Activated T-helper 17 cell treated with anti-CD3 and anti-CD28 coated beads, Interleukin-2, amount 50 U/mL, for 72 hours (primary cell): ENCODE measurements at regions not wholly inside any gene's neighbourhood (a gene's known extent, or its start where the extent isn't known, plus 50 kb on each side); places are given as distances from the start of the nearest gene placed in this dataset.

ENCODE experiments used
- ATAC-seq: fragments of 150-1000 bp; cut with Tn5 transposase; replicated peaks from 2 replicates; pipeline ENCODE4 v1.10.0; 2021; ENCODE audit warnings: mild to moderate bottlenecking, moderate library complexity
- H3K27ac Mint-ChIP-seq: one replicate; pipeline ENCODE4 v1.8.0; 2022; ENCODE audit warnings: mixed read lengths
- H3K27me3 Mint-ChIP-seq: one replicate; pipeline ENCODE4 v1.8.0; 2022; ENCODE audit warnings: mixed read lengths
- H3K36me3 Mint-ChIP-seq: one replicate; pipeline ENCODE4 v1.8.0; 2022; ENCODE audit warnings: low read depth, mild to moderate bottlenecking, mixed read lengths
- H3K4me1 Mint-ChIP-seq: one replicate; pipeline ENCODE4 v1.8.0; 2022; ENCODE audit warnings: mixed read lengths
- H3K4me3 Mint-ChIP-seq: one replicate; pipeline ENCODE4 v1.8.0; 2022; ENCODE audit warnings: mild to moderate bottlenecking, mixed read lengths
- H3K9me3 Mint-ChIP-seq: one replicate; pipeline ENCODE4 v1.8.0; 2022; ENCODE audit warnings: mixed read lengths

- H3K27me3 Mint-ChIP-seq: peaks cover 3% of the 10 kb centered on the region
- no peaks in the 10 kb centered on the region for H3K4me1 Mint-ChIP-seq
- ATAC-seq: no peak
- no peak overlapping the region for H3K4me3 Mint-ChIP-seq
- H3K36me3 Mint-ChIP-seq: no peaks in the 10 kb centered on the region
- no peak overlapping the region for H3K27ac Mint-ChIP-seq
- H3K9me3 Mint-ChIP-seq: peaks cover 12% of the 10 kb centered on the region
Observed at GRCh38 chr16:52799149-52799548, 252.2 kb upstream of the TOX3 start.

DNA sequence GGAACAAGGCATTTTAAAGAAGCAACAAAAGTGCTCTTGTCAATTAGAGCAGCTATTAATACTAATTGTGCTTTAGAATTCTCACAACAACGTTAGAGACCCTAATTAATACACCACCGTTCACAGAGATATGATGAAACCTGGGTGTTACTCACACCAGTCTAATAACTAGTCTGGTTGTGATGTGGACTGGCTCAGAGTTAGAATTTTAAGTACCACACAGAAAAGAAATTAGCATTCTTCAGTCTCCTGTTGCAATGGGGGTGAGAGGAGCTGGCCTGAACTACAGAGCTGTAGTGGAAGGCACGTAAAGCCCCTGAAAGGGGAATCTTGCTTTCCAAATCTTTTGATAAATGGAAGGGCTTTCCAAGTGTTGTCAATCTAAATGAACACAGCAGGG lies 240.8 kb upstream of the TOX3 start:
- H3K27ac Mint-ChIP-seq: no peak overlapping the region
- no peak overlapping the region for H3K4me3 Mint-ChIP-seq
- H3K27me3 Mint-ChIP-seq: peaks cover 5% of the 10 kb centered on the region
- ATAC-seq: no peak
- no peaks in the 10 kb centered on the region for H3K4me1 Mint-ChIP-seq
- H3K9me3 Mint-ChIP-seq: no peaks in the 10 kb centered on the region
- no peaks in the 10 kb centered on the region for H3K36me3 Mint-ChIP-seq

DNA sequence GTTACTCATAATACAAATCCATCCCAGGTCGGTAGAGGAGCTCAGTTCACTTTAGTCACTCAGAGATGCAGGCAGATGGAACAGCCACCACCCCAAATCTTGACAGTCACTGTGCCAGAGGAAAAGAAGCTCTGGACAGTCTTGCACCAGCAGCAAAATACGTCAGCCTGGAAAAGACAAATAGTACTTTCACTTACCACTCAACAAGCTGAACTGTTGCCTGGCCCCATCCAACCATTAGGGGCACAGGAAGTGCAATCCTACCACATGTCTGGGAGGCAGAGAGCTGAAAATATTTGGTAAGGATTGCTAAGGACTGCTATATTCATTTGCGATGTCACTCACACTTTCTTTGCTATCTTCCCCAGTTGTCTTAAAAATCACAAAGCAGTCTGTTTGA lies 239.1 kb upstream of the TOX3 start:
- Mint-ChIP-seq H3K4me3 (no peak overlapping the region), H3K9me3 (no peaks in the 10 kb centered on the region), H3K36me3 (no peaks in the 10 kb centered on the region), H3K27ac (no peak overlapping the region), H3K27me3 (peaks cover 11% of the 10 kb centered on the region), H3K4me1 (no peaks in the 10 kb centered on the region)
- ATAC-seq: no peak

DNA sequence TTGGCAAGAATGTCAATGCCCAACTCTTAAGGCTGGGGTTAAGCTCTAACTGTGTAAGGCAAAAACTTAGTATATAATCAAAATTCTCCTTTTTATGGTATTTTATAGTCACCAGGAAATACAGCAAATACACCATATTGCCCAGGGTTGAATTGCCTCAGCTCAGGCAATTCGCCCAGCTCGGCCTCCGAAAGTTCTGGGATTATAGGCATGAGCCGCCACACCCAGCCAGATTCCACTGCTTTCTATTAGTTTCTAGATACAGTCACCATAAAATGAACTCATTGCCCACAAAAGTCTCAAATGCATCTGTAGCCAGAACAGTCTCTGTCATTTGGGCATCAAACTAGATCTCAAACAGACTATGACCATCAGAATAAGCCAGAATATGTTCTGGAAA lies 238.7 kb upstream of the TOX3 start:
- Mint-ChIP-seq H3K9me3 (no peaks in the 10 kb centered on the region), H3K36me3 (no peaks in the 10 kb centered on the region), H3K27ac (no peak overlapping the region), H3K27me3 (peaks cover 11% of the 10 kb centered on the region), H3K4me3 (no peak overlapping the region), H3K4me1 (no peaks in the 10 kb centered on the region)
- no peak for ATAC-seq

DNA sequence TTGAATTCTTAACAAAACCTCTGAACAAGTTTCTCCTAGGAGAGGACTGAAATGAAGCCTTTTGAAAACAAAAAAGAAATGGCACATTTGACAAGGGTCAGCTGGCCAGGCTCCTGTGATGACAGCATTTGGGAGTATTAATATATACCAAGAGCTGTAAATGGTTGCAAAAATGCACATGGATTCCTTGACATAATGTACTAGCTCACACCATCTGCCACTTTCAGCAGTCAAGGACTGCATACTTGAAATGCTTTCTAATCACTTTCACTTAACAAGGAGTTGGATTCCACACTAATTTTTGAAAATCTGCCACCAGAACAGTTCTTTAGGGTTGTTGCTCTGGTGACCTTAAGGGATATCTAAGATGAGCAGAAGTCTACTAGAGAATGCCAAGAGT lies 236.7 kb upstream of the TOX3 start:
- Mint-ChIP-seq H3K9me3 (no peaks in the 10 kb centered on the region), H3K4me1 (no peaks in the 10 kb centered on the region), H3K36me3 (no peaks in the 10 kb centered on the region), H3K4me3 (no peak overlapping the region), H3K27ac (no peak overlapping the region), H3K27me3 (peaks cover 11% of the 10 kb centered on the region)
- ATAC-seq: no peak

DNA sequence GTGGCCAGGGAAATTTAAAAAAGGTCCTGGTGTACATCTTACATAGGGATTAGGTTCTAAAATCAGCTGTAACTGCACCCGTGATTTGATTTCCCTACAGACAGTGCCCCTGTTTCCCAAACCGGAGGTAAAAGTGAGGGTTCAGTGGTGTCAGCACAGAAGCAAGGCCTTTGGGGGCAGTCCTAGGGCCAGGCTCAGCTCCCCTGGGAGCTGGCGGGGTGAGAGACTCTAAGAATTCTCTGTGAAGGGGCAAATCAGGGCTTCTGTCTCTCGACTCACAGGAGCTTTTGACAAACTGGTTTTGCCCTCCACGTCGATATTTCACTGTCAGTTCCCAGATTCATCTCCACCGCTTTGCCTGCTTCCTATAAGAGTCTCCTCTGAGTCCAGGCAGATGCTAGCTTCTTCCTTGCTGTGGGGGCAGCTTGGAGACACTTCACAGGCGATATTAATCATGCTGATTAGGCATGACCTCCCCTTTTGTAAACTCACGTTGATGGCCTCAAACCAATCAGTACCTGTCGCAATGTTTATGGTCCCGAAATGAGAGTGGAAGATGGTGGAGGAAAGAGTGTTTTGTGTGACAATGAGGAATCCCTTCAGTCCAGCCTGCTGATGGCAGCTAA lies 234.2 kb upstream of the TOX3 start:
- Mint-ChIP-seq H3K4me1 (no peaks in the 10 kb centered on the region), H3K27ac (no peak overlapping the region), H3K36me3 (no peaks in the 10 kb centered on the region), H3K27me3 (peaks cover 14% of the 10 kb centered on the region), H3K9me3 (no peaks in the 10 kb centered on the region), H3K4me3 (no peak overlapping the region)
- ATAC-seq: no peak

GRCh38 chr16:52773026-52773425 lies 226.1 kb upstream of the TOX3 start:
- no peak for ATAC-seq
- Mint-ChIP-seq H3K9me3 (no peaks in the 10 kb centered on the region), H3K27me3 (peaks cover 5% of the 10 kb centered on the region), H3K4me1 (no peaks in the 10 kb centered on the region), H3K36me3 (no peaks in the 10 kb centered on the region), H3K27ac (no peak overlapping the region), H3K4me3 (no peak overlapping the region)

DNA sequence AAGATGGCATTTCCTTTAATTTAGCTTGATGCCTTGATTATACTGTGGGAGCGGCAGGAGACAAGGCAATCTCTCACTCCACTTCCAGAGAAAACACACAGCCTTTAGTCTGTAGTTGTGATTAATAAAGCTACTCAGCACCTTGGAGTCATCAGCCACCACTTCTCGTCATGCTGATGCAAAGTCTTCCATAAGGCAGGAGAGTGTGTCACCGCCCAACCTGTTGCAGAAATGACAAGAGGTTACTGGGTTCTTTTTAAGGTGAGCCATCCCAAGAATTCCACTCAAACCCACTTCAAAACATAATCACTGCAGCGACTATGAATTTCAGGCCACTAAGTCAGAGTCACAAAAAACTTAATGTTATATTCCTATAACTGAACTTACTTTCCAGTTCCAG lies 223.9 kb upstream of the TOX3 start:
- Mint-ChIP-seq H3K36me3 (no peaks in the 10 kb centered on the region), H3K4me1 (no peaks in the 10 kb centered on the region), H3K9me3 (no peaks in the 10 kb centered on the region), H3K27me3 (no peaks in the 10 kb centered on the region), H3K27ac (no peak overlapping the region), H3K4me3 (no peak overlapping the region)
- ATAC-seq: no peak

- no peaks in the 10 kb centered on the region for H3K27me3 Mint-ChIP-seq
- no peaks in the 10 kb centered on the region for H3K4me1 Mint-ChIP-seq
- no peaks in the 10 kb centered on the region for H3K9me3 Mint-ChIP-seq
- no peak for ATAC-seq
- H3K4me3 Mint-ChIP-seq: no peak overlapping the region
- H3K36me3 Mint-ChIP-seq: no peaks in the 10 kb centered on the region
- H3K27ac Mint-ChIP-seq: no peak overlapping the region
Observed at GRCh38 chr16:52758473-52758855, 211.5 kb upstream of the TOX3 start.

DNA sequence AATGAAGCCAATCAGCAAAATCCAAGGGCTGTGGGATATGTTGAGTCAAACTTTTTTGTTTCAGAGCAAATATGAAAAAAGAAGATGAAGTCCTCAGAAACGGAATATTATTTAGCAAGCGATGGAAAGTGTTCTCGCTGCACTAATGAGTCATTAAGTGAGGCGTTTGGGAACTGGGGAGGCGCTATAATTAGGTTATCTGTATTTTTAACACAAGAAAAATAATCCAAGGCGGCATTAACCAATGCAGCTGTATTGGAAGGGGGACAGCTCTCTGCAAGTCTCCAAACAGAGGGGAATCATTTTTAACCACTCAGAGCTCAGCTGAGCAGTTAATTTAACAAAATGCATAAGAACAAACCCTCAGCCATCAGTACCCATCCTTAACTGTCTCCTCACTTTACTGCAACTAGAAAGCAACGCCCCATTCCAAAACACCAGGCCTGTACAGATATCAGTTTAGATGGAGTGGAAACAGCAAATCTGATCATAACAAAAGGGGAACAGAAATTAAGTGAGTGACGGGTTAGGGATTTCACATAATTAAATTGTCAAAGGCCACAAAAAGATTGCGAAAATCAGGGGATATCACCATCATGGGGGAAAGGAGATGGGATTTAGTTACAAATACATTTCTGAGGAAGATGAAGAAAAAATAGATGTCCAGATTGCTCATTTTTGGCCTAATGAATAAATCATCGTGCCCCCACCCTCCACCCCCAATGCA lies 211.0 kb upstream of the TOX3 start:
- Mint-ChIP-seq H3K9me3 (no peaks in the 10 kb centered on the region), H3K4me1 (no peaks in the 10 kb centered on the region), H3K36me3 (no peaks in the 10 kb centered on the region), H3K27ac (no peak overlapping the region), H3K4me3 (no peak overlapping the region), H3K27me3 (no peaks in the 10 kb centered on the region)
- no peak for ATAC-seq

DNA sequence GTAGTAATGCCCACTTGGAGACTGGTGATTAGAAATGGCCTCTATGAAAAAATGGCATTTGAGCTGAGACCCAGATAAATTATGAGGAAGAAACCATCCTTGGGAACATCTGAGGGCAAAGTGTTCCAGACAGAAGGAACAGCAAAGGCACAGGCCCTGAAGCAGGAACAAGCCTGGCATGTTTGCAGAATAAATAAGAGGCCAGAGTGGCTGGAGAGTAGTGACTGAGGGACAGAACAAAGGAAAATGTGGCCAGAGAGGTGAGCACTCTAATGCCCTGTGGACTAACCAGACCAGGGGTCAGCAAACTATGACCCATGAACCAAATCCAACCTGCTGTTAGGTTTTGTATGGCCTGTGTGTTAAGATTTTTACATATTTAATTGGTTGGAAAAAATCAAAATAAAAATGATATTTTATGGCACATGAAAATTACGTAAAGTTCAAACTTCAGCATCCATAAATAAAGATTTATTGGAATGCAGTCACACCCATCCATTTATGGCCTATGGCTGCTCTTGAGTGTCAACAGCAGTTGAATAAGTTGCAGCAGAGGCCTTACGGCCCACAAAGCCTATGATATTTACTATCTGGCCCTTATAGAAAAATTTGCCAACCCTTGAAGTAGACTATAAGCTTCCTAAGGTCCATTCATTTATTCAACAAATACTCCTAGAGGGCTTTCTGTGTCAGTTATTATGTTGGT lies 210.0 kb upstream of the TOX3 start:
- no peak overlapping the region for H3K27ac Mint-ChIP-seq
- H3K4me1 Mint-ChIP-seq: no peaks in the 10 kb centered on the region
- ATAC-seq: no peak
- H3K36me3 Mint-ChIP-seq: no peaks in the 10 kb centered on the region
- no peaks in the 10 kb centered on the region for H3K27me3 Mint-ChIP-seq
- no peak overlapping the region for H3K4me3 Mint-ChIP-seq
- H3K9me3 Mint-ChIP-seq: no peaks in the 10 kb centered on the region

DNA sequence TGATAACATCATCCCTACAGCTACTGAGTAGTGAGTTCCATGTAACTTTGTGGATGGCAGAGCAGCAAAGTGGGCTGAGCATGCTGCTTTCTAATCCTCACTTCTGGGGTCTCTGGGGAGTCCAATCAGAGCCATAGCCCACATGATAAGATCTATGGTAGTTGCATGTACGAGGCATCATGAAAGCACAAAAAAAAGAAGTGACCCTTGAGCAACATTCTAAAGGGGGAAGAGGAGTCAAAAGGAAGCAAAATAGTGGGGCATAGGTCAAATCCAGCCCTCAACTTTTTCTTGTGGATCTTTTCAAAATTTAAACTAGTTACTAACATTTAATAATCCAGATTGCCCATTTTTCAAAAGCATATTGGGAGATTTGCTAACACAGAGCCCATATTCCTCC lies 208.5 kb upstream of the TOX3 start:
- no peaks in the 10 kb centered on the region for H3K36me3 Mint-ChIP-seq
- no peaks in the 10 kb centered on the region for H3K4me1 Mint-ChIP-seq
- no peak overlapping the region for H3K4me3 Mint-ChIP-seq
- H3K9me3 Mint-ChIP-seq: no peaks in the 10 kb centered on the region
- H3K27ac Mint-ChIP-seq: no peak overlapping the region
- no peaks in the 10 kb centered on the region for H3K27me3 Mint-ChIP-seq
- no peak for ATAC-seq

DNA sequence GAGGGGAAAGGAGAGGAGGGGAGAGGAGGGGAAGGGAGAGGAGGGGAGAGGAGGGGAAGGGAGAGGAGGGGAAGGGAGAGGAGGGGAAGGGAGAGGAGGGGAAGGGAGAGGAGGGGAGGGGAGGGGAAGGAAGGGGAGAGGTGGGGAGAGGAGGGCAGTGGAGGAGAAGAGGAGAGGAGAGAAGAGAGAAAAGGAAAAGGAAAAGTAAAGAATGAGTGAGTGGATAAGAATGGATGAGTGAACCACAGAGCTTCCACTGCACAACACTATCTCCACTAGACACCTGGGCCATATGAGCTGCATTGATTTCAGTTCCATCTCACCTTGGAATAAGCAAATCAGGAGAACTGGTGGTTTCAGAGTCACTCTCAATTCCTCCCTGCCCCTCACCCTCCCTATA lies 204.1 kb upstream of the TOX3 start:
- Mint-ChIP-seq H3K36me3 (no peaks in the 10 kb centered on the region), H3K9me3 (no peaks in the 10 kb centered on the region), H3K27me3 (no peaks in the 10 kb centered on the region), H3K4me3 (no peak overlapping the region), H3K4me1 (no peaks in the 10 kb centered on the region), H3K27ac (no peak overlapping the region)
- ATAC-seq: no peak

DNA sequence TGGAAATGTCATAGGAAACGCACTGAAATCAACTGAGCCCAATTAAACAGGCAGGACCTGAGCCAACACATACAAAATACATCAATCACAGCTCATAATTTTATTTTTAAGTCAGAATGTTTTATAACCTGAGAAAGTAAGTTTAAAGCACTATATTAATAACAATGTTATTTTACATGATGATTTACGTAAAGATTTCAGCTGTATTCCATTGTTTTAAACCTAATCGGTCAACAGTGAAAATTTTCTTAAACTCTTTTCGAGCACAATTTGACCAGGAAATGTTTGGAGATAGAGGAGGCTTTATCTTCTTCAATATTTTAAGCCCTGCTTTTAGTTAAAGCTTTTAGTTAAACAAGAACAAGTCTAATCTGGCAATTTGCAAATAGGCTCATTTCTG lies 201.8 kb upstream of the TOX3 start:
- H3K27me3 Mint-ChIP-seq: no peaks in the 10 kb centered on the region
- no peak overlapping the region for H3K27ac Mint-ChIP-seq
- H3K4me3 Mint-ChIP-seq: no peak overlapping the region
- no peak for ATAC-seq
- peaks cover 2% of the 10 kb centered on the region for H3K9me3 Mint-ChIP-seq
- no peaks in the 10 kb centered on the region for H3K36me3 Mint-ChIP-seq
- no peaks in the 10 kb centered on the region for H3K4me1 Mint-ChIP-seq

- Mint-ChIP-seq H3K9me3 (peaks cover 6% of the 10 kb centered on the region), H3K27me3 (no peaks in the 10 kb centered on the region), H3K36me3 (no peaks in the 10 kb centered on the region), H3K4me3 (no peak overlapping the region), H3K27ac (no peak overlapping the region), H3K4me1 (no peaks in the 10 kb centered on the region)
- ATAC-seq: no peak
Observed at GRCh38 chr16:52747088-52747595, 200.2 kb upstream of the TOX3 start.
